Neural cell (in vitro differentiated cells): ENCODE measurements at regions not wholly inside any gene's neighbourhood (a gene's known extent, or its start where the extent isn't known, plus 50 kb on each side); places are given as distances from the start of the nearest gene placed in this dataset.

Experiments used
- H2AFZ ChIP-seq: fragments of 200-600, 300-800 bp; sonication (generic), shearing (Covaris generic); 2 replicates; pipeline ENCODE4 v1.6.0; 2014; ENCODE audit warnings: low read depth, mild to moderate bottlenecking, antibody characterized with exemption, low read length, moderate library complexity
- H3F3A ChIP-seq: fragments of 200-600 bp; shearing (Covaris generic); 2 replicates; pipeline ENCODE4 v1.6.1; 2016; ENCODE audit warnings: mild to moderate bottlenecking, moderate library complexity, mixed read lengths, antibody characterized with exemption, low read length; ENCODE audit not compliant: insufficient read depth, poor library complexity, severe bottlenecking
- H3K27ac ChIP-seq: fragments of 200-600, 300-800 bp; sonication (generic), shearing (Covaris generic); 2 replicates; pipeline ENCODE4 v1.5.1; 2014; ENCODE audit warnings: mild to moderate bottlenecking, low read length, moderate library complexity
- H3K27me3 ChIP-seq: fragments of 300-800, 200-600 bp; sonication (generic), shearing (Covaris generic); 2 replicates; pipeline ENCODE4 v1.6.0; 2014; ENCODE audit warnings: mild to moderate bottlenecking, low read depth, low read length, moderate library complexity; ENCODE audit not compliant: insufficient read depth
- H3K36me3 ChIP-seq: fragments of 300-800, 200-600 bp; sonication (generic), shearing (Covaris generic); 2 replicates; pipeline ENCODE4 v1.5.1; 2014; ENCODE audit warnings: mild to moderate bottlenecking, antibody characterized with exemption, low read length, moderate library complexity; ENCODE audit not compliant: insufficient read depth
- H3K4me2 ChIP-seq: fragments of 300-800, 200-600 bp; sonication (generic), shearing (Covaris generic); 2 replicates; pipeline ENCODE4 v1.6.0; 2014; ENCODE audit warnings: mild to moderate bottlenecking, low read length
- H3K4me3 ChIP-seq: fragments of 300-800, 200-600 bp; sonication (generic), shearing (Covaris generic); 2 replicates; pipeline ENCODE4 v1.5.1; 2014; ENCODE audit warnings: mild to moderate bottlenecking, low read length, moderate library complexity
- H3K79me2 ChIP-seq: fragments of 200-600 bp; shearing (Covaris generic); replicated peaks from 2 replicates; pipeline ENCODE4 v1.6.0; 2014; ENCODE audit warnings: mild to moderate bottlenecking, low read length, moderate library complexity; ENCODE audit not compliant: insufficient read depth
- H3K9ac ChIP-seq: fragments of 300-800, 200-600 bp; sonication (generic), shearing (Covaris generic); 2 replicates; pipeline ENCODE4 v1.6.1; 2016; ENCODE audit warnings: mild to moderate bottlenecking, low read length, mixed read lengths
- H3K9me2 ChIP-seq: fragments of 200-600 bp; shearing (Covaris generic); 2 replicates; pipeline ENCODE4 v1.6.1; 2016; ENCODE audit warnings: mild to moderate bottlenecking, low read length, mixed read lengths; ENCODE audit not compliant: insufficient read depth
- H3K9me3 ChIP-seq: fragments of 200-600, 300-800 bp; sonication (generic), shearing (Covaris generic); 2 replicates; pipeline ENCODE4 v1.6.1; 2016; ENCODE audit warnings: mild to moderate bottlenecking, mixed run types, low read length, moderate library complexity, mixed read lengths
- H4K20me1 ChIP-seq: fragments of 200-600 bp; shearing (Covaris generic); 2 replicates; pipeline ENCODE4 v1.6.1; 2016; ENCODE audit warnings: mild to moderate bottlenecking, mixed run types; ENCODE audit not compliant: insufficient read depth
- EP300 ChIP-seq: fragments of 450-650 bp; conservative IDR thresholded peaks from 2 replicates; pipeline ENCODE4 v1.6.1; 2014; ENCODE audit warnings: antibody characterized with exemption, mild to moderate bottlenecking, moderate library complexity; ENCODE audit not compliant: poor library complexity, severe bottlenecking
- EZH2 ChIP-seq: fragments of 200-600, 300-800 bp; shearing (Covaris generic), sonication (generic); IDR thresholded peaks from 2 replicates; pipeline ENCODE4 v1.6.1; 2014; ENCODE audit warnings: antibody characterized with exemption, low read length, borderline replicate concordance, mild to moderate bottlenecking; ENCODE audit not compliant: insufficient read depth, poor library complexity, severe bottlenecking
- MXI1 ChIP-seq: fragments of 450-650 bp; conservative IDR thresholded peaks from 2 replicates; pipeline ENCODE4 v1.6.1; 2014; ENCODE audit warnings: antibody characterized with exemption, mild to moderate bottlenecking; ENCODE audit not compliant: poor library complexity, severe bottlenecking
- POLR2AphosphoS5 ChIP-seq: IDR thresholded peaks from 2 replicates; pipeline ENCODE4 v1.6.1; 2012
- RAD21 ChIP-seq: fragments of 450-650 bp; conservative IDR thresholded peaks from 2 replicates; pipeline ENCODE4 v1.6.1; 2014; ENCODE audit warnings: antibody characterized with exemption, mild to moderate bottlenecking, moderate library complexity
- SMC3 ChIP-seq: fragments of 450-650 bp; conservative IDR thresholded peaks from 2 replicates; pipeline ENCODE4 v1.6.1; 2014; ENCODE audit warnings: antibody characterized with exemption, mild to moderate bottlenecking, moderate library complexity; ENCODE audit not compliant: poor library complexity
- TAF1 ChIP-seq: IDR thresholded peaks from 2 replicates; pipeline ENCODE4 v1.6.1; 2012; ENCODE audit warnings: low read depth
- TF ChIP-seq, protein P1 (sequence below): IDR thresholded peaks from 2 replicates; pipeline ENCODE4 v1.6.1; 2012; ENCODE audit warnings: borderline replicate concordance

DNA sequence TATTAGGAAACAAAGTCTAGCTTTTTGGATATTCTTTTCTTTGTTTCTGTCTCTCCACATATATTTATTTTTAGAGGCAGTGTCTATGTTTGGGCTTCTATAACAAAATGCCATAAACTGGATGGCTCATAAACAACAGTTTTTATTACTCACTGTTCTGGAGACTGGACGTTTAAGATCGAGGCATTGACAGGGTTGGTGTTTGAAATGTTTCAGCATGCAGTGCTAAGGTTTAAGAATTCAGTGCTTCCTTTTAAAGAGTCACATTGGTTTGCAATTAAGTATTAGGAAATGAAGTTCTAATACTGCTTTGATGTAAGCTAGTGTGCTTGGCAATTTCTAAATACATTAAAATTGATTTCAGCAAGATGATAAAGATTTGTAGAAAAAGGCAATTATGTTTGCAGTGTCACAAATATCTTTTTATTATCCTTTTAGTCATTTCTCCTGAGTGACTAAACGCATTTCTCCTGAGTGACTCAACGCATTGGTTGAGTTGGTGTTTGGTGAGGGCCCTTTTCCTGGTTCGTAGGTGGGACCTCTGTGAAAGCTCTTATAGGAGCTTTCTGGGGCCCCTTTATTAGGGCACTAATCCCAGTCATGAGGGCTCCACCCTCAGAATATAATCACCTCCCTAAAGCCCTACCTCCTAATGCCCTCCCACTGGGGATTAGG lies 317.0 kb downstream of the USP25 start:
- Histone ChIP-seq H3K9me2 (no peaks in the 10 kb centered on the region), H3K27me3 (no peaks in the 10 kb centered on the region), H3K4me3 (no peak overlapping the region), H3K9ac (no peak overlapping the region), H3F3A (no peaks in the 10 kb centered on the region), H3K36me3 (no peaks in the 10 kb centered on the region), H2AFZ (no peak overlapping the region), H3K9me3 (no peaks in the 10 kb centered on the region), H3K79me2 (no peaks in the 10 kb centered on the region), H3K4me2 (no peak overlapping the region), H4K20me1 (no peaks in the 10 kb centered on the region), H3K27ac (no peak overlapping the region)
- TF ChIP-seq TAF1: no peak
- no peak for TF ChIP-seq EP300
- TF ChIP-seq SMC3: no peak
- no peak for TF ChIP-seq EZH2

DNA sequence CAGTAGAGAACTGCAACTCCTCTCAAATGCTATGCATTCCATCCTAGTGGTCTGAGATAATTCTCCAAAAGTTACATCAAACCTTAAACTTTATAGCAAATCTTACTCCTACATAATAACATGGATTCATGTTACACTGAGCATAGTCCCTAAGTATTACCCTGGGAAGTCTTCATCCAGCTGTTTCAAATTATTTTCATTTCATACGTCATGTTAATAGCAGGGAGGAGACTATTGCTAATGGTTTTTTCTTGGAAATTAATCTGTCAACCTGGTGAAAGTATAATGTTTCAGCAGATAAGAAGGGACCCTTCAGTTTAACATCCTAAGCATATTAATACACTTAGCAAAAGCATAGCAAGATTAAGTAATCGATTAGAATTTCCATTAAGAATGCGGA lies 318.1 kb downstream of the USP25 start:
- no peak overlapping the region for H3K9ac ChIP-seq
- H3K36me3 ChIP-seq: no peaks in the 10 kb centered on the region
- H3K4me3 ChIP-seq: no peak overlapping the region
- no peak overlapping the region for H3K27ac ChIP-seq
- H2AFZ ChIP-seq: no peak overlapping the region
- TF ChIP-seq TAF1 (no peak), POLR2AphosphoS5 (no peak), MXI1 (no peak), EP300 (no peak), RAD21 (no peak)
- H3K27me3 ChIP-seq: no peaks in the 10 kb centered on the region
- no peaks in the 10 kb centered on the region for H3K9me2 ChIP-seq
- H3F3A ChIP-seq: no peaks in the 10 kb centered on the region
- H3K79me2 ChIP-seq: no peaks in the 10 kb centered on the region
- H3K9me3 ChIP-seq: no peaks in the 10 kb centered on the region
- no peak overlapping the region for H3K4me2 ChIP-seq
- no peaks in the 10 kb centered on the region for H4K20me1 ChIP-seq

DNA sequence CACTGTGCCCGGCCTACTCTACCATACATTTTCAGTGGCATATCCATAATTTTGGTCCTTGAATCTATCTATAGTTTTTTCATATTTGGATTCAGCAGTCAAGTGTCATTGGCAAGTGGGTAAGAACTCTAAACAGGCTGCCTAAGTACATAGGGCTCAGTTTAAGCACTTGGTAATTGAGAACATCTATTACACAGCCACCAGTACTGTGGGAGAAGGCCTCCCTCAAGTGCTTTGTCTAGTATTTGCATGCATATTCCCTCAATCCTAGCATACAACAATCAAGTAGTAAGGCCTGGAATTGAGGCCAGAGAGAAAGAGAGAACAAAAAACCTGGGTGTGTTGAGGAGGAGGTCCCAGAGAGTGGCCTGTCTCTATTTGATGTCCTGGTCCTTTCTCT lies 325.2 kb downstream of the USP25 start:
- Histone ChIP-seq H4K20me1 (no peaks in the 10 kb centered on the region), H3K4me2 (no peak overlapping the region), H3K9ac (no peak overlapping the region), H3K27me3 (no peaks in the 10 kb centered on the region), H3K27ac (no peak overlapping the region), H3F3A (no peaks in the 10 kb centered on the region), H2AFZ (no peak overlapping the region), H3K4me3 (no peak overlapping the region), H3K79me2 (no peaks in the 10 kb centered on the region), H3K9me2 (no peaks in the 10 kb centered on the region), H3K36me3 (no peaks in the 10 kb centered on the region), H3K9me3 (no peaks in the 10 kb centered on the region)
- TF ChIP-seq SMC3 (no peak), EP300 (no peak), RAD21 (no peak), POLR2AphosphoS5 (no peak), MXI1 (no peak), EZH2 (no peak)
- TF ChIP-seq, protein P1, sequence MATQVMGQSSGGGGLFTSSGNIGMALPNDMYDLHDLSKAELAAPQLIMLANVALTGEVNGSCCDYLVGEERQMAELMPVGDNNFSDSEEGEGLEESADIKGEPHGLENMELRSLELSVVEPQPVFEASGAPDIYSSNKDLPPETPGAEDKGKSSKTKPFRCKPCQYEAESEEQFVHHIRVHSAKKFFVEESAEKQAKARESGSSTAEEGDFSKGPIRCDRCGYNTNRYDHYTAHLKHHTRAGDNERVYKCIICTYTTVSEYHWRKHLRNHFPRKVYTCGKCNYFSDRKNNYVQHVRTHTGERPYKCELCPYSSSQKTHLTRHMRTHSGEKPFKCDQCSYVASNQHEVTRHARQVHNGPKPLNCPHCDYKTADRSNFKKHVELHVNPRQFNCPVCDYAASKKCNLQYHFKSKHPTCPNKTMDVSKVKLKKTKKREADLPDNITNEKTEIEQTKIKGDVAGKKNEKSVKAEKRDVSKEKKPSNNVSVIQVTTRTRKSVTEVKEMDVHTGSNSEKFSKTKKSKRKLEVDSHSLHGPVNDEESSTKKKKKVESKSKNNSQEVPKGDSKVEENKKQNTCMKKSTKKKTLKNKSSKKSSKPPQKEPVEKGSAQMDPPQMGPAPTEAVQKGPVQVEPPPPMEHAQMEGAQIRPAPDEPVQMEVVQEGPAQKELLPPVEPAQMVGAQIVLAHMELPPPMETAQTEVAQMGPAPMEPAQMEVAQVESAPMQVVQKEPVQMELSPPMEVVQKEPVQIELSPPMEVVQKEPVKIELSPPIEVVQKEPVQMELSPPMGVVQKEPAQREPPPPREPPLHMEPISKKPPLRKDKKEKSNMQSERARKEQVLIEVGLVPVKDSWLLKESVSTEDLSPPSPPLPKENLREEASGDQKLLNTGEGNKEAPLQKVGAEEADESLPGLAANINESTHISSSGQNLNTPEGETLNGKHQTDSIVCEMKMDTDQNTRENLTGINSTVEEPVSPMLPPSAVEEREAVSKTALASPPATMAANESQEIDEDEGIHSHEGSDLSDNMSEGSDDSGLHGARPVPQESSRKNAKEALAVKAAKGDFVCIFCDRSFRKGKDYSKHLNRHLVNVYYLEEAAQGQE: no peak
